HFFc6 (cell line): ENCODE measurements at regions not wholly inside any gene's neighbourhood (a gene's known extent, or its start where the extent isn't known, plus 50 kb on each side); places are given as distances from the start of the nearest gene placed in this dataset.
A peak's percentile ranks its signal among the peaks of the same experiment; 100 is the strongest.

Experiments used
- DNase-seq: peaks from one replicate; pipeline ENCODE4 v3.0.0-alpha.2; 2018
- H3K27ac Mint-ChIP-seq: 2 replicates; pipeline ENCODE4 v1.8.0; 2020; ENCODE audit warnings: mild to moderate bottlenecking, mixed read lengths
- H3K27me3 Mint-ChIP-seq: 2 replicates; pipeline ENCODE4 v1.8.0; 2021; ENCODE audit warnings: mild to moderate bottlenecking, moderate library complexity, mixed read lengths; ENCODE audit not compliant: insufficient read depth
- H3K36me3 Mint-ChIP-seq: 2 replicates; pipeline ENCODE4 v1.8.0; 2021; ENCODE audit warnings: low read depth, mixed read lengths
- H3K4me1 Mint-ChIP-seq: 2 replicates; pipeline ENCODE4 v1.8.0; 2020; ENCODE audit warnings: low read depth, mixed read lengths
- H3K4me3 Mint-ChIP-seq: 2 replicates; pipeline ENCODE4 v1.8.0; 2020; ENCODE audit warnings: mild to moderate bottlenecking, moderate library complexity, mixed read lengths
- H3K9me3 Mint-ChIP-seq: 2 replicates; pipeline ENCODE4 v1.8.0; 2020; ENCODE audit warnings: mild to moderate bottlenecking, mixed read lengths
- CTCF ChIP-seq: fragments of 200-600 bp; sonication (generic); IDR thresholded peaks from 2 replicates; pipeline ENCODE4 v1.5.0; 2021; ENCODE audit warnings: antibody characterized with exemption, mild to moderate bottlenecking

DNA sequence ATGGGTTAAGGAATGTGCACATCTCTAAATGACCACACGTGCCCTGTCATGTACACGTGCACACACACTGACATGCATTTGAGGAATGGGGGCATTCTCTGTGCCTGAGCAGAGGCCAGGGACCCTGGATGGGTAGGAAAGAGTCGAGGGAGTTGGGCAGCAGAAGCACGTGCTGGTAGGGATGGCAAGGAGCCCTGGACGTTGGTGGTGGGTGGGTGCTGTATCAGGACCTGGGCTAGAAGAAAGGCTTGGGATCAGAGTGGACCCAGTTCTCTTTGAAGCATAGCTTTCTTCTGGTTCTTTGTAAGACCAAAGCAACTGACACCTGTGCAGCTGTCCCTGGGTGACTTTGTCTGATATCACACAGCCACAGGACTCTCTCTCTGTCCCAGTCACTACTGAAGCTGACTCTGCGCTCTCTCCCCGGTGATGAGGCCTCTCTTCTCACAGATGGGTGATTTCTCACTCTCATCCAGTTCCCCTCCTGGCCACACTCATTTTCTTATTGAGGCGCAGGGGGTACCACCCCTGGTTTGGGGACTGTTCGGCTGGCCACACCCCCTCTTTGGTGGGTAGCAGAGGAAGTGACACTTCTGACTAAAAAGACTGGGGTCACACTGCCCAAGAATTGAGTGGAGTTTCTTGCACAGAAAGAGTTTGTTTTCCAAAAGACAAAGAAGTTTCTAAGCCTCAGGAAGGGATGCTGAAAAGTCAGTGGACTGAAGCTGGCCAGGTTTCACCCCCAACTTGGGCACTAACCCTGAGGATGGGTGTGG is 171.7 kb upstream of the RTL1 start:
- TF ChIP-seq CTCF = no peak
- DNase-seq = no peak
- Mint-ChIP-seq H3K9me3 (peaks cover 3% of the 10 kb centered on the region; the same call in 1 of the 2 replicates), H3K4me3 (no peak overlapping the region), H3K27ac (peak overlapping the region; percentile 40; the same call in 1 of the 2 replicates), H3K4me1 (peaks cover 41% of the 10 kb centered on the region), H3K36me3 (peaks cover 3% of the 10 kb centered on the region; the same call in 1 of the 2 replicates), H3K27me3 (peaks cover 35% of the 10 kb centered on the region)

GRCh38 chr14:101075801-101076413 is 172.4 kb upstream of the RTL1 start:
- DNase-seq = no peak
- H3K36me3 Mint-ChIP-seq = no peaks in the 10 kb centered on the region
- H3K4me3 Mint-ChIP-seq = no peak overlapping the region
- H3K4me1 Mint-ChIP-seq = peaks cover 38% of the 10 kb centered on the region
- H3K27ac Mint-ChIP-seq = no peak overlapping the region
- no peaks in the 10 kb centered on the region; the same call in 1 of the 2 replicates for H3K9me3 Mint-ChIP-seq
- H3K27me3 Mint-ChIP-seq = peaks cover 35% of the 10 kb centered on the region
- no peak for TF ChIP-seq CTCF

DNA sequence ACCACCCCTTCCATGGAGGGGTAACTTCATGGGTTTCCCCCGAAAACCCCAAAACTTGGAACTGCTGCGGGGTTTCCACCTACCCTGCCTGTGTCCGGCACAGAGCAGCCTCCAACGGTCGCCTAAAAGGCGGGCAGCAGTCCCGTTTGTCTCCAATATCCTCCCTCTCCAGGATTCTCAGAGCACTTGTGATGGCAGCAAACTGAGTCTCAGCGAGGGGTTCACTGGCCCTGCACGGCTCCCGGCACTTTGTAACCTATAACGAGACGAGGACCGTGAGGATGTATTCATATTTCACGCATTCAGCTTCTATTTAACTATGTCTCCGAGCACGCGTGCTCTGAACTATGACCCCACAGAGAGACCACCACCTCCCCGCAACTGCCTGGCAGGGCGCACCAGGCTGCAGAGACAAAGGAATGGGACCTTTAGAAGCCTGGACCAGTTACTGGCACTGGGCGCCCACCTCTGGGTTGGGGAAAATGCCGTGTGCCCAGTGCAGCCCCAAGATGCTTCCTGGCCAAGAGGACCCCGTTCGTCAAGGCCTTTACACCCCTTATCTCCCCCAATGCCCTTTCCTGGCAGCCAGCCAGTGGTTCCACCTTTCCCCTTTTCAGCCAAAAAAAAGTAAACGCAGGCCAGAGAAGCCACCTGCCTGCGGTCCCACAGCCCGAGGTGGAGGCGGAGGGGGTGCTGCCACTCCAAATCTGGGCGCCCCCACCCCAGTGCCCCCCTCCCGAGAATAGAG is 173.1 kb upstream of the RTL1 start:
- no peak overlapping the region for H3K4me3 Mint-ChIP-seq
- H3K9me3 Mint-ChIP-seq = no peaks in the 10 kb centered on the region; the same call in 1 of the 2 replicates
- peaks cover 35% of the 10 kb centered on the region for H3K27me3 Mint-ChIP-seq
- TF ChIP-seq CTCF = no peak
- H3K36me3 Mint-ChIP-seq = no peaks in the 10 kb centered on the region
- H3K27ac Mint-ChIP-seq = no peak overlapping the region
- DNase-seq = no peak
- peaks cover 36% of the 10 kb centered on the region for H3K4me1 Mint-ChIP-seq

- Mint-ChIP-seq H3K36me3 (no peaks in the 10 kb centered on the region), H3K27me3 (peaks cover 30% of the 10 kb centered on the region), H3K4me3 (peak overlapping the region; percentile 37), H3K4me1 (peaks cover 27% of the 10 kb centered on the region), H3K27ac (no peak overlapping the region), H3K9me3 (no peaks in the 10 kb centered on the region)
- no peak for DNase-seq
- TF ChIP-seq CTCF = no peak
Observed at GRCh38 chr14:101077481-101078074, 174.1 kb upstream of the RTL1 start.

GRCh38 chr14:101078170-101078891 is 174.8 kb upstream of the RTL1 start:
- peaks cover 19% of the 10 kb centered on the region for H3K4me1 Mint-ChIP-seq
- H3K36me3 Mint-ChIP-seq = no peaks in the 10 kb centered on the region
- no peak for TF ChIP-seq CTCF
- H3K27ac Mint-ChIP-seq = no peak overlapping the region
- no peak overlapping the region; the same call in 1 of the 2 replicates for H3K4me3 Mint-ChIP-seq
- H3K9me3 Mint-ChIP-seq = no peaks in the 10 kb centered on the region; the same call in 1 of the 2 replicates
- peaks cover 30% of the 10 kb centered on the region for H3K27me3 Mint-ChIP-seq
- DNase-seq = no peak
